SK-N-SH (cell line): ENCODE measurements at regions not wholly inside any gene's neighbourhood (a gene's known extent, or its start where the extent isn't known, plus 50 kb on each side); places are given as distances from the start of the nearest gene placed in this dataset.
A peak's percentile ranks its signal among the peaks of the same experiment; 100 is the strongest.

Experiments used
- CTCF ChIA-PET: fragments of 300-600, 350-600 bp; formaldehyde crosslinking; extraction: SDS; loops from one replicate; lab custom pipeline; 2021; lab: Yijun Ruan, JAX
- POLR2A ChIA-PET: fragments of 350-600 bp; sonication (Branson Sonifier 250); formaldehyde crosslinking; extraction: SDS; loops from one replicate; lab custom pipeline; 2020; ENCODE audit warnings: antibody characterized with exemption, inconsistent platforms; lab: Yijun Ruan, JAX
- DNase-seq: peaks from one replicate; pipeline ENCODE4 v3.0.0; 2012
- H2AFZ ChIP-seq: fragments of 200-600 bp; sonication (generic); 2 replicates; pipeline ENCODE4 v1.8.1; 2016; ENCODE audit warnings: antibody characterized with exemption, mild to moderate bottlenecking, low read depth
- H3F3A ChIP-seq: fragments of 200-600 bp; sonication (generic); replicated peaks from 2 replicates; pipeline ENCODE3; 2016; ENCODE audit warnings: antibody characterized with exemption, mild to moderate bottlenecking; ENCODE audit not compliant: insufficient read depth
- H3K27ac ChIP-seq, 2 experiments: fragments of 200-500 bp in 1 of 2; fragments of 200-600 bp in 1 of 2; sonication (Bioruptor generic) in 1 of 2; sonication (generic), shearing (Covaris generic) in 1 of 2; 2 replicates each; pipeline versions ENCODE4 v1.5.1 to v1.6.1; 2014 to 2016; ENCODE audit warnings: low read depth in 2 of 2, inconsistent platforms in 1 of 2, low read length in 1 of 2, mild to moderate bottlenecking in 1 of 2, mixed read lengths in 1 of 2
- H3K27me3 ChIP-seq: fragments of 200-600 bp; sonication (generic), shearing (Covaris generic); 2 replicates; pipeline ENCODE4 v1.6.1; 2016; ENCODE audit warnings: mixed run types; ENCODE audit not compliant: insufficient read depth
- H3K36me3 ChIP-seq, 2 experiments: fragments of 200-500 bp in 1 of 2; fragments of 200-600 bp in 1 of 2; sonication (Bioruptor generic) in 1 of 2; sonication (generic) in 1 of 2; replicated peaks in 1 of 2; 2 replicates each; pipeline versions ENCODE3 to v1.5.1; 2014 to 2016; ENCODE audit warnings: low read length in 1 of 2, mild to moderate bottlenecking in 1 of 2; ENCODE audit not compliant: insufficient read depth in 2 of 2, control insufficient read depth in 1 of 2
- H3K4me1 ChIP-seq, 2 experiments: fragments of 200-500 bp in 1 of 2; fragments of 200-600 bp in 1 of 2; sonication (Bioruptor generic) in 1 of 2; sonication (generic), shearing (Covaris generic) in 1 of 2; 2 replicates each; pipeline versions ENCODE4 v1.5.1 to v1.6.1; 2014 to 2016; ENCODE audit warnings: low read depth in 1 of 2, low read length in 1 of 2, mixed run types in 1 of 2; ENCODE audit not compliant: insufficient read depth in 2 of 2, control insufficient read depth in 1 of 2
- H3K4me2 ChIP-seq: fragments of 200-600 bp; sonication (generic), shearing (Covaris generic); 2 replicates; pipeline ENCODE4 v1.6.1; 2017; ENCODE audit warnings: mixed run types
- H3K4me3 ChIP-seq, 2 experiments: fragments of 200-500 bp in 1 of 2; fragments of 200-600 bp in 1 of 2; sonication (Bioruptor generic) in 1 of 2; sonication (generic), shearing (Covaris generic) in 1 of 2; 2 replicates each; pipeline versions ENCODE4 v1.5.1 to v1.8.1; 2014 to 2016; ENCODE audit warnings: low read depth in 2 of 2, inconsistent platforms in 1 of 2, low read length in 1 of 2, mild to moderate bottlenecking in 1 of 2, mixed read lengths in 1 of 2, moderate library complexity in 1 of 2
- H3K79me2 ChIP-seq: fragments of 200-600 bp; sonication (generic); 2 replicates; pipeline ENCODE4 v1.8.1; 2017; ENCODE audit warnings: mild to moderate bottlenecking; ENCODE audit not compliant: insufficient read depth
- H3K9ac ChIP-seq: fragments of 200-600 bp; sonication (generic); 2 replicates; pipeline ENCODE4 v1.6.1; 2017; ENCODE audit warnings: mixed run types
- H3K9me2 ChIP-seq: fragments of 200-600 bp; sonication (generic); 2 replicates; pipeline ENCODE4 v1.6.1; 2017; ENCODE audit warnings: mixed run types
- H3K9me3 ChIP-seq: fragments of 200-600 bp; sonication (generic); 2 replicates; pipeline ENCODE4 v1.6.1; 2017; ENCODE audit warnings: mixed run types, mild to moderate bottlenecking, moderate library complexity
- H4K20me1 ChIP-seq: fragments of 200-600 bp; sonication (generic); 2 replicates; pipeline ENCODE4 v1.6.1; 2017; ENCODE audit warnings: mild to moderate bottlenecking, mixed run types; ENCODE audit not compliant: insufficient read depth
- CHD2 ChIP-seq: fragments of 150-350 bp; IDR thresholded peaks from 2 replicates; pipeline ENCODE4 v1.6.1; 2018; ENCODE audit warnings: low read length; ENCODE audit not compliant: partially characterized antibody
- EP300 ChIP-seq, 2 experiments: IDR thresholded peaks; 2 replicates each; pipeline versions ENCODE4 v1.4.0 to v1.6.1; 2012; ENCODE audit warnings: borderline replicate concordance in 1 of 2, low read depth in 1 of 2, low read length in 1 of 2
- FOSL2 ChIP-seq: IDR thresholded peaks from 2 replicates; pipeline ENCODE4 v1.4.0; 2012; ENCODE audit warnings: low read depth, mild to moderate bottlenecking, moderate library complexity, borderline replicate concordance
- FOXJ3 ChIP-seq: sonication (generic); formaldehyde crosslinking; IDR thresholded peaks from 2 replicates; pipeline ENCODE4 v1.5.1; 2020; ENCODE audit warnings: mild to moderate bottlenecking, missing genetic modification reagents
- JUND ChIP-seq: IDR thresholded peaks from 2 replicates; pipeline ENCODE4 v1.4.0; 2012
- NFIC ChIP-seq: IDR thresholded peaks from 2 replicates; pipeline ENCODE4 v1.4.0; 2012; ENCODE audit warnings: borderline replicate concordance
- RCOR1 ChIP-seq: fragments of 150-350 bp; IDR thresholded peaks from 2 replicates; pipeline ENCODE4 v1.6.1; 2017; ENCODE audit warnings: antibody characterized with exemption, low read length
- SIN3A ChIP-seq: IDR thresholded peaks from 2 replicates; pipeline ENCODE4 v1.6.1; 2012; ENCODE audit warnings: low read depth, mild to moderate bottlenecking, low read length, moderate library complexity, borderline replicate concordance
- TCF12 ChIP-seq: IDR thresholded peaks from 2 replicates; pipeline ENCODE4 v1.4.0; 2012
- WGBS: methylation state at CpG from one replicate; pipeline ENCODE4 v1.1.6; 2017; ENCODE audit warnings: low lambda C conversion rate; 5-methylcytosine and 5-hydroxymethylcytosine counted together
- TF ChIP-seq, protein P1 (sequence below): IDR thresholded peaks from 2 replicates; pipeline ENCODE4; 2012

DNA sequence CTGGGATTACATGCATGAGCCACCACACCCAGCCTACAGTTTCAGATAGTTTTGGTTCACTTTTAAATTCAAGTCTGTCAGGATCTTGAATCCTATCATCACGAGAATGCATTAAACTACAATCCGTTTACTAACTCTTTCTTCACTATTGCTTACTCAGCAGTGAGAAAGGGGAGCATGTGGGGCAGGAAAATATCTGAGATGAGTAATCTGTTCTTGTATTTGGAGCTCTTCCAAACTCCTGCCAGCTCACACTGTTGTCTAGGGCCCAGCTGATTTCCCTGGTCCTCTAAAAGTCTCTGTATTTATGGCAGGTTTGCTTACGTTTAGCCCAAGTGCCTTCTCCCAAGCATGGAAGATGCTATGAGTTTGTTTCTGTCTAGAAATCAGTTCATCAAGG, 152.2 kb downstream of the FGF18 start:
- Histone ChIP-seq H3K4me2 (no peak overlapping the region), H3K27me3 (no peaks in the 10 kb centered on the region), H3F3A (no peaks in the 10 kb centered on the region), H4K20me1 (no peaks in the 10 kb centered on the region), H3K4me3 (no peak overlapping the region), H3K36me3 (no peaks in the 10 kb centered on the region), H3K27ac (no peak overlapping the region), H3K79me2 (no peaks in the 10 kb centered on the region), H3K9me3 (no peaks in the 10 kb centered on the region; the same call in 1 of the 2 replicates), H3K4me1 (no peaks in the 10 kb centered on the region), H3K9ac (no peak overlapping the region), H2AFZ (no peak overlapping the region), H3K9me2 (no peaks in the 10 kb centered on the region)
- ChIA-PET CTCF (no interaction called here), POLR2A (no interaction called here)
- peak; percentile 20; the same call in 1 of the 2 replicates for TF ChIP-seq JUND
- TF ChIP-seq NFIC = peak; percentile 57
- peak; percentile 8; the same call in 1 of the 2 replicates for TF ChIP-seq FOSL2
- TF ChIP-seq, protein P1, sequence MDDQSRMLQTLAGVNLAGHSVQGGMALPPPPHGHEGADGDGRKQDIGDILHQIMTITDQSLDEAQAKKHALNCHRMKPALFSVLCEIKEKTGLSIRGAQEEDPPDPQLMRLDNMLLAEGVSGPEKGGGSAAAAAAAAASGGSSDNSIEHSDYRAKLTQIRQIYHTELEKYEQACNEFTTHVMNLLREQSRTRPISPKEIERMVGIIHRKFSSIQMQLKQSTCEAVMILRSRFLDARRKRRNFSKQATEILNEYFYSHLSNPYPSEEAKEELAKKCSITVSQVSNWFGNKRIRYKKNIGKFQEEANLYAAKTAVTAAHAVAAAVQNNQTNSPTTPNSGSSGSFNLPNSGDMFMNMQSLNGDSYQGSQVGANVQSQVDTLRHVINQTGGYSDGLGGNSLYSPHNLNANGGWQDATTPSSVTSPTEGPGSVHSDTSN = peak; percentile 46
- no peak for TF ChIP-seq EP300 (IDR thresholded peaks at IDR 0.05; ENCODE audit: borderline replicate concordance in 1 of 2, low read depth in 1 of 2, low read length in 1 of 2)
- 36% methylated on average over 3 of the region's 3 CpGs for WGBS
- DNase-seq = no peak

- H3K4me3 ChIP-seq = no peak overlapping the region
- no peak overlapping the region for H3K9ac ChIP-seq
- no peaks in the 10 kb centered on the region for H4K20me1 ChIP-seq
- ChIA-PET CTCF (interaction anchor here (1.2 to 1.7 kb wide), 3 partner anchors 13 to 55 kb away, joined by 3 to 5 read pairs (median 4); no protein-coding TSS in a partner anchor), POLR2A (no interaction called here)
- H3K79me2 ChIP-seq = no peaks in the 10 kb centered on the region
- DNase-seq = no peak
- H3K4me2 ChIP-seq = no peak overlapping the region
- no peak overlapping the region for H3K27ac ChIP-seq
- 66% methylated on average over 2 of the region's 2 CpGs for WGBS
- H3F3A ChIP-seq = no peaks in the 10 kb centered on the region
- H2AFZ ChIP-seq = no peak overlapping the region
- H3K36me3 ChIP-seq = no peaks in the 10 kb centered on the region
- H3K27me3 ChIP-seq = no peaks in the 10 kb centered on the region
- no peaks in the 10 kb centered on the region; the same call in 1 of the 2 replicates for H3K9me3 ChIP-seq
- TF ChIP-seq, protein P1 = no peak
- no peak for TF ChIP-seq JUND
- TF ChIP-seq, all 33 proteins: peak for 0
- H3K9me2 ChIP-seq = no peaks in the 10 kb centered on the region
- H3K4me1 ChIP-seq = no peaks in the 10 kb centered on the region
Measured at GRCh38 chr5:171573021-171573420, 153.6 kb downstream of the FGF18 start.

GRCh38 chr5:171573451-171574225, 154.2 kb downstream of the FGF18 start:
- H3K9me2 ChIP-seq = no peaks in the 10 kb centered on the region
- no peak for DNase-seq
- H3F3A ChIP-seq = no peaks in the 10 kb centered on the region
- H3K4me2 ChIP-seq = no peak overlapping the region
- H3K9me3 ChIP-seq = no peaks in the 10 kb centered on the region
- H3K27ac ChIP-seq = no peak overlapping the region
- no peaks in the 10 kb centered on the region for H3K4me1 ChIP-seq
- ChIA-PET POLR2A (no interaction called here), CTCF (interaction anchor here (1.2 to 1.7 kb wide), 3 partner anchors 14 to 55 kb away, joined by 3 to 5 read pairs (median 4); no protein-coding TSS in a partner anchor)
- no peak overlapping the region for H3K9ac ChIP-seq
- no peak overlapping the region for H3K4me3 ChIP-seq
- no peaks in the 10 kb centered on the region for H3K79me2 ChIP-seq
- TF ChIP-seq RCOR1 (no peak), FOXJ3 (CRISPR knock-in tag) (no peak), SIN3A (no peak), TCF12 (no peak), CHD2 (no peak), EP300 (IDR thresholded peaks at IDR 0.05; ENCODE audit: borderline replicate concordance in 1 of 2, low read depth in 1 of 2, low read length in 1 of 2) (no peak)
- TF ChIP-seq, all 33 proteins: peak for 0
- H3K27me3 ChIP-seq = no peaks in the 10 kb centered on the region
- WGBS = 76% methylated on average over 14 of the region's 17 CpGs
- no peak overlapping the region for H2AFZ ChIP-seq
- no peaks in the 10 kb centered on the region for H4K20me1 ChIP-seq
- no peaks in the 10 kb centered on the region for H3K36me3 ChIP-seq
